DMS53 treated with DMSO at 0.1 percent for 48 hours (cell line): ENCODE measurements at regions not wholly inside any gene's neighbourhood (a gene's known extent, or its start where the extent isn't known, plus 50 kb on each side); places are given as distances from the start of the nearest gene placed in this dataset.

ENCODE experiments used
- DNase-seq: peaks from one replicate; lab custom pipeline; 2025; ENCODE audit not compliant: unreplicated experiment; lab: John Stamatoyannopoulos, UW

- DNase-seq, result no peak
Measured at GRCh38 chr16:52237823-52238222, 309.1 kb downstream of the TOX3 start.

DNA sequence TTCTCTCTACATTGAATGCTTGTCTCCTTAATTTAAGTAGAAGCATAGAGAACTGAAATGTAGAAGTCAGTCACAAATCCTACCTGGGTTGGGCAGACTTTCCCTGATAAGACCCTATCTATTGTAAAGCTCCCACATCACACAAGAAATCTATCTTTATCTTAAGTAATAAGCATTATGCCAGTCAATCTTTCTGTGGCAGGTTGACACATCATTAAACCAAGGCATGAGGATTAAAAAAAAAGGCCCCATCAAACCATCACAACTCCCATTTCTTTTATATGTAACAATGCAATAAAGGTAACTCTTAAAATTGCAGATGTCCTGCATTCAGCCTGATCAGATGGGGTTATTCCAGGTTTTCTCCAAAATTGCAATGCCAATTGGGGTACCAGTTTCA lies 311.8 kb downstream of the TOX3 start:
- DNase-seq, result no peak

DNA sequence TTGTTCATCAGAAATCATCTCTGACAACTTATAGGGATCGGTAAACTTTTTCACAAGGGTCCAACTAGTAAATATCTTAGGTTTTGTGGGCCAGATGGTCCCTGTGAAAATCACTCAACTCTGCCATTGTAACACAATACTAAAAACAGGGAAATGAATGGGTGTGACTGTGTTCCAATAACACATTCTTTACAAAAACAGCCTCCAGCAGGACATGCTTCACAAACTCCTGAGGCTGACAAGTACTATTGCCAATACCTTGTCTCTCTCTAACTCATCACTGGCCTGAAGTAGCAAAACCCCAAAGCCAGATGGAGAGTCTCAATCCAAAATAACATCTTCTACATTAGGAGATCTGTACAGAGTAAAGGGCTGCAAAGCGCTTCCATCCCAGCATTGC lies 312.3 kb downstream of the TOX3 start:
- no peak for DNase-seq

GRCh38 chr16:52229471-52229870 lies 317.5 kb downstream of the TOX3 start:
- DNase-seq, result no peak

- no peak for DNase-seq
Measured at GRCh38 chr16:52227851-52228250, 319.1 kb downstream of the TOX3 start.

GRCh38 chr16:52212841-52213240 lies 334.1 kb downstream of the TOX3 start:
- DNase-seq, result no peak

DNA sequence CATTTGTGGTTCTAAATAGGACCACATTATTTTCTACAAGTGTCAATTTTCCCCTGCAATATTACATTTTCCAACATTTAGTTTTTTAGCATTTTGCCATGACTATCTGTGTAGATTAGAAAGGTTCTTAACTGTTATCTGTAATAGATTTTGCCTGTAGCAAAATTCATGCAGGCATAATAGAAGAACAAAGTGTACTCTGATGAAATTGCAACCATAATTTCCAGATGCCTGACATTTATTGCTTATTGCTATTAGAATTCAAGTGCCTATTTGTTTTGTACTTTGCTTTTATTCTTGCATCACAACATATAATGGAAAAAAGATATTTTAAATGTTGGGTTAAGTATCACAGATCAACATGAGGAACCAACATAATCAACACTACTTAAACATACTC lies 337.7 kb downstream of the TOX3 start:
- DNase-seq, result no peak

DNA sequence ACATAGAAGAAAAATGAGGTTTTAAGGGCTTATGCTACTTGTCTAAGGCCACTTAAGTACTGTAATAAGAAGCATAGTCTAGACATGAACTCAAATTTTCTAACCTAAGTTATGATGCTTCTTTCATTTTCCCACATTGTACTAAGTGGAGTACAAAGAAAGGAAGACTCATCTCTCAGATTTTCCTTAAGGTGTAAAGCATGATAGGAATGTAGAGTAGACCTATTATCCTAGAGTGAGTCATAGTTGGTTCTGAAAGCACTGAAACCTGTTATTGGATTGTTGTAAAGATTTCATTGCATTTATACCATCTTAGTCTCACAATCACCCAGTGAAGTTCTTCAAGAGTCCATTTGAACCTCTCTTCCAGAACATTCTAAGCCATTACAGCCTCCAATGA lies 343.8 kb downstream of the TOX3 start:
- DNase-seq, result peak; percentile 10

- no peak for DNase-seq
Measured at GRCh38 chr16:52193441-52193840, 353.5 kb downstream of the TOX3 start.

DNA sequence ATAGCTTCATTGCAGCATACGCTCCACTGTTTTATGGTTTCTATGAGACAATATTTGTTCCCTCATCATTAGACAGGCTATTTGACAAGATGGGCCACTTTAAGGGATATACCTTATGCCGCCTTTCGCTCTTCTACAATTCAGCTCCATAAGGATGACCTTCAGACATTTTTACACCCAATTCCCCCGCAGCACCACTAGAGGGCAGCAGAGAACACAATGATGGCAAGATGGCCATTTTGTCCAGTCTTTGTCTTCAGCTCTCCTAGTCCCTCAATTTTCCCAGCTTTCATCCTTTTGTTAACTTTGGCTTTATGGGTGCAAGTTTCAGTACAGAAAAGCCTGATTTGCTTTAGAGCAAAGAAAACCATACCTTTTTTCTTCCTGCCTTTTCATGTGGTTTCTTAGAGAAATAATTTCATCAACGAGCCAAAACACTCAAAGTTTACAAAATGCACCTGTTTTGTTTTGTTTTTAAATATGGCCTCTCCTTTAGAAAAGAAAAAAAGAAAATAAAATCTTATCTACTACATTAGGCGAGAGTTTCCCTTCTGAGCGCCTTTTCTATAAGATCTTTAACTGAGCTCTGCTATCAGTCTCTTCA lies 355.3 kb downstream of the TOX3 start:
- peak; percentile 63 for DNase-seq

GRCh38 chr16:52184336-52184735 lies 362.6 kb downstream of the TOX3 start:
- DNase-seq, result no peak

- DNase-seq, result no peak
Measured at GRCh38 chr16:52182840-52183239, 364.1 kb downstream of the TOX3 start.

- DNase-seq, result no peak
Measured at GRCh38 chr16:52174168-52174567, 372.8 kb downstream of the TOX3 start.

DNA sequence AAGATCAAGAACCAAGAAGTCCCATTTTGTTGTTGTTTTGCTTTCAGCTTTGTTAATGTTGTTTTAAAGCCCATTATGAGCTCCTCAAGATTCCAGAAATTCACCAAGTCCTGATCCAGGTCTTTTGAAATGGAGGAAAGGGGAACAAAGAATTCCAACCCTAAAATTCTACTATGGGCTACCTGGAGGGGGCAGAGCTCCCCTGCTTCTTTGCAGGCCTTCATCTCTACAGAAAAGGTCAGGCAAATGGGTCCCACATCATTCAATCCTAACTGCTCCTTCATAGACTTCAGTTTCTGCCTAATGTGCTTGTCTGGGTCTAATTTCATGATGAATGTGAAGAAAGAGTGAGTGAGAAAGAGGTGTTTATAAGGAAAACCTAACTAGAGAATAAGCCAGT lies 375.5 kb downstream of the TOX3 start:
- DNase-seq, result no peak

GRCh38 chr16:52167328-52167727 lies 379.6 kb downstream of the TOX3 start:
- no peak for DNase-seq

DNA sequence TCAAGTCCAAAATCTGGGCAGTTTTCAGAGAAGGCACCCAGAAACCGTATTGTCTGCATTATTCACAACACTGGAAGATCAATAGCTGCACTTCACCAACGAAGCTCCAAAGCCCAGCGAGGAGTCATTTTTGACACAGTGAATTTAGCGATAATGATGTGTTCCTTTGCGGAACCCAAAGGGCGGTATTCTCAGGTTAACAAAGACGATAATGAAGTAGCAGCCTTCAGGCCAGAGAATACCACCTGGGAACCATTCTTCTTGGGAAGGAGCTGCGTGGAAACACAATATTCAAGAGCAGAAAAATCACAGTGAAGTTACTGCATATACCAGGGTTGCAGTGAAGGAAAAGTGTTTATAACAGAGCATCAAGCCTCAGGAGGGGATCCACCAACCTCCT lies 381.0 kb downstream of the TOX3 start:
- no peak for DNase-seq

GRCh38 chr16:52149003-52149402 lies 397.9 kb downstream of the TOX3 start:
- no peak for DNase-seq

DNA sequence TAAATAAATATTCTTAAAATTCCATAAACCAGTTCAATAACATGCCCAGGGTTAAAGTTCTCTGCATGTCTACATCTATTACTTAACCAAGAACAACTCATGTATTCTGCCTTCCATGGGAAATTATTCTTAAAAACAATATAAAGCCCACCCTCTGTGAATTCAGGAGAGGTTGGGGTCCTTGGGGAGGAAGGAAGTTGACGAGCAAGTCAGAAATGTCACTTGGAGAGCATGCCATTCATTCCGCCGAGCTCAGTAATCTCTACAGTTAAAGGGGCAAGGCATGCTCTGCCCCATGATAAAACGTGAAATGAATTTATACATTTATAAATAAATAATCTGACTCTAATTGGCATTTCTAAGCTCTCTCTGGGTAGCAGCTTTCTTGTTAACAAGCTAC lies 405.1 kb downstream of the TOX3 start:
- DNase-seq, result no peak

GRCh38 chr16:52128361-52128760 lies 418.6 kb downstream of the TOX3 start:
- no peak for DNase-seq

DNA sequence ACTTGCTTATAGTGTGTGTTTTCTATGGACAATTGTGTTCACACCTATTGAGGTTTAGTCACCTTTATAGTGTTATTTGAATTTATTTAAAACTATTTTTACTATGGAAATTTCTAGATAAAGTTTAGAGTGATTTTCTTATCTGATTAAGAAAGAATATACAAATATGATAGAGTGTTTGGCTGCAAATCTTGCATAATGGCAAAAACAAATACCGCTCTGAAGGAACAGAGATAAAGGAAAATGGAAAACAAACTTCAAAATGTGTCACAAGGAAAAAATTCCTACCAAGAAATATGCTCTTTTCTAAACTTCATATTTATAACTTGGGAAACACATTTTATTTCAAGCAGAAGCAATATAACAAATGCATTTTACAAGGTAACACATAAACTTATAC lies 423.1 kb downstream of the TOX3 start:
- no peak for DNase-seq

DNA sequence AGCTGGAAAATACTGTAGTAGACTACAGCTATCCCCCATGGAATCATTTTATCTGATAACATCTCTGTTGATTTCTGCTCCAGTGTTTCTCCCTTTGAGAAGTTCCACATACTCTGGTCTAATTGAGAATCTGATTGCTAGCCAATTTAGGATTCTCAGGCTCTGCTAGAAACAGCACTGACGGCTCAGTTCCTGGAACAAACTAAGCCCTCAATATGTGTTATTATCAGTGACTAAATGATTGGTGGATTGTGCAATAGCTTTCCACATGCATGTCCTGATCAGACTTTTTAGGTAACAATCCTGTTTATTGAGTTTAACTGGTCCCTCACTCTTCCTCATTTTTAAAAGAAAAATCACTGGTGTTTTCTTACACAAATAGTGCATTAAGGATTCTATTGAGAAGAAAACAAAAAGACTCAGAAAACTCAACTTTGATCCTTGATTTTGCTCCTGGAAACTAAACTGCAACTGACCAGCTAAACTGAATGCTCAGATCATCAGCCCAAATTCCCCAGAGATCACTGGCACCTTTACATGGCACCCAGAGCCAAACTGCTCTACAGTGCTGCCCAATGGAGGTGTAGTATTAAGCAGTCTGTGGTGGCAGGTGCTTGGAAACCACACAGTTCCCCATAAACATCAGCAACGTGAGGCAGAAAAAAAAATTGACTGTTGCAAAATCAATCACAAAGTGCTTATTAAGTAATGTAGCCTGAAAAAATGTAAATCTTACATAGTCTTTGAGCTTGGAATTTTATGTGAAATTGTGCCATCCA lies 423.7 kb downstream of the TOX3 start:
- DNase-seq, result no peak

GRCh38 chr16:52117171-52117570 lies 429.8 kb downstream of the TOX3 start:
- DNase-seq, result no peak

DNA sequence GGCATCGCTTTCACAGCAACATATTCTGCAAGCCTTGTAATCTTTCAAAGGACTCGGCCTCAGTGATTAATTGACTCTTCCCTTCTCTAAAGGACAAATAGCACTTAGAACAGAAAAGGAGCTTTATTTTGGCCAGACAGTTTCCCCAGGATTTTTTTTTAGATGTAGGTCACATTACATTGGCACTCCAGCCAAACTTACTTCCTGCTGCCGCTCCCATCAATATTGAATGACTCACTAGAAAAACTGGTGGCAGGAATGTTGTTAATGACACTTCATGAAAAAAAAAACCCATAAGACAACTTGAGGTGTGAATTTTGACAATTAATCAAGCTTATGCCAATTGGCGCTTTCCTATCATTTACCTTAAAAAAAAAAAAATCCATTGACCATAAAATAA lies 432.6 kb downstream of the TOX3 start:
- DNase-seq, result peak; percentile 6
